HK-2 (cell line): ENCODE measurements at regions not wholly inside any gene's neighbourhood (a gene's known extent, or its start where the extent isn't known, plus 50 kb on each side); places are given as distances from the start of the nearest gene placed in this dataset.

ENCODE experiments used
- DNase-seq: peaks from one replicate; pipeline ENCODE4 v3.0.0-alpha.2; 2018; ENCODE audit not compliant: unreplicated experiment

DNA sequence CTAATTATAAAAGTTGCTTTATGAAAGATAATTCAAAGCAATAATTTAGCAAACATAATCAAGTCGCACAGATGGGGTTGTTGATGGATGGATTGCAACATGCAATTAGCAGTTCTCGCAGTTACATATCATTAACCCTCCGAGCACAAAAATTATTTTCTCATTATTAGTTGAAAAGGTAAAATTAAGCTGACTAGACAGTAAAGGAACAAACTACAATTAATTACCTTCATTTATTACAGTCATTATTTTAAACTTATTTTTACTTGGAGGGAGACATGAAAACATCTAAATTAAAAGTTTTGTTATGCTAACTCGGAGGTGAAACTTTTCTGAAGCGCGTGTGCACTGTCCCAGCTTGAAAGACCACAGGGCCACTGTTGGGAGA, 146.9 kb downstream of the PHETA1 start:
- no peak for DNase-seq

DNA sequence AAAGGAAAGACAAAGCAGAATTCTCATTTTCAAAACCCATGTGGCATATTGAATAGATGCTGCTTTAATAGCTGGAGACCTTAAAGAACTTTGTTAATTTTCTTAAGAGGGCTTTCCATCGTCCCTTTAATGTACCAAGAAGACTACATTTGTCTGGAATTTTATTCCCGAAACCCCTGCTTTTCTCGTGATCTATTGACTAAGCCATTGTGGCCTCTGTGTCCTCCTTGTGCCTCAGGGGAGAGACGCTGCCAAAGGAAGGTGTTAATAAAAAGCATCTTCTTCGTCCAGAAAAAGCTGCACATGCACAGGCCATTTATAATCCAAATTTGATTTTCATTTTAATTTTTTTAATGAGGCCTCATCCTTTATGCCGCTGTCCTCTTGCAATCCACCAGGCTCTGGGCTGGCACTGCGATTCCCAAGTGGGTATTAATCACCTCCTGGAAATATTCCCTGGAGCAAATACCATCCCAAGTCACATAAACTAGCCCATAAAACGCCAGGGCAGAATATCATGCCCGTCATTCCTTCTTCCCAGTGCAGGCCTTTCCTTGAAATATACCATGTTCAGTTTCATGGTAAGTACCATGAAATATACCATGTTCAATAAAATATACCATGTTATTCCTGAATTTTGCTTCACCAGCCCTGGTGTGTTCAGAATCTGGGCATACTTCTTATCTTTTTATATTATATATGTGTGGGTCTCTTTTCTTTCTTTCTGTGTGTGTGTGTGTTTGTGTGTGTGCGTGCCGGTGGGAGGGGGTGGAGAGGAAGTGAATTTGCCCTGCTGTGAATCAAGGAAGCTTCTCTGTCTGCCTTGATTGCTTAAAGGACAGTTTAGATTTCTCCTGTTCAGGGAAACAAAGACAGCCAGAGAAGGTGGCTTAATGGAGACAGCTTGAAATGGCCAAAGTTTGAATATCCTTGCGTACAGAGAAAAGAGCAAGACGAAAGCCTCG, 147.6 kb downstream of the PHETA1 start:
- no peak for DNase-seq

DNA sequence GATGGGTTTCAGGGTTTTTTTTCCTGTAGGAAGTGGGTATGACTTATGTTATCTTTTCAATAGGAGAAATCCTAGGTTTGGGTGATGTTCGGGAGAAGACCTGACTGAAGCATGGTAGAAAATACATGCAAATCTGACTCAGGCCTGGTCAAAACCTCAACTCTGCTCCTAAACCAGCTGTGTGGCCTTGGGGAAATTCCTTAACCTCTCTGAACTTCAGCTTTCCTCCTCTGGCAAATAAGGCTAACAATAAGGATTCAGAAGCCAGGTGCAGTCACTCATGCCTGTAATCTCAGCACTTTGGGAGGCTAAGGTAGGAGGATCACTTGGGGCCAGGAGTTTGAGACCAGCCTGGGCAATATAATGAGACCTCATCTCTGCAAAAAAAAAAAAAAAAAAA, 148.5 kb downstream of the PHETA1 start:
- no peak for DNase-seq

DNA sequence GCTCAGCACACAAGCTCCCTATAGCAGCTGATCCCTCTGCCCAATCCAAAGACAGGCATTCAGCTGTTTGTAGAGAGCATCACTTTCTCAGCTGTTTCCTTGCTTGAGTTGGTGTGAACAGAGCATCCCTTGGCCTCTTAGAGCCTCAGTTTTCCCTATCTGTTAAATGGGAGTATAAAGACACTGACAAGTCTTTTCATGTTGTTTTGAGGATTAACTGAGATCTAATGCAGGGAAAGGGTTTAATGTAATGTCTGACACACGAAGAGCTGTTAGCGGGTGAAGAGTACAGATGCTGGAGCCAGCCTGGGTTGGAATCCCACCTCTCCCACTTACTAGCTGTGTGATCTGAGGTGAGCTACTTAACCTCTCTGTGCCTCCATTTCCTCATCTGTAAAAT, 149.5 kb downstream of the PHETA1 start:
- no peak for DNase-seq

DNA sequence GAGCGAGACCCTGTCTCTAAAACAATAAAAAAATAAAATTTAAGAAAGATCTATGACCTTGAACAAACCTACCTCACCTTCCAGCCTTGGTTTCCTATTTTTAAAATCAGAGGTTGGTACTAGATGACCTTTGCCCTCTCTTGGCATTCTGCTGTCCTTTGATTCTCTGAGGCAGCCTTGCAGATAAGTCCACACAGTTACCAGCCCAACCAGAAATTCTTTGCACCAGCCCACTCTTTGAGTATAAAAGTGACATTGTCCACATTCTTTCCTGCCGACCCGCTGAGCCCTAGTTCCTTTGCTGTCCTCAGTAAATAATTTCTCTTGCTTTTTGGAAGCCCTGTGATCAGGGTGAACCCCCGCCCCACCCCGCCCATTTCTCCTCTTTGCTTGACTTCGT, 150.4 kb downstream of the PHETA1 start:
- no peak for DNase-seq

DNA sequence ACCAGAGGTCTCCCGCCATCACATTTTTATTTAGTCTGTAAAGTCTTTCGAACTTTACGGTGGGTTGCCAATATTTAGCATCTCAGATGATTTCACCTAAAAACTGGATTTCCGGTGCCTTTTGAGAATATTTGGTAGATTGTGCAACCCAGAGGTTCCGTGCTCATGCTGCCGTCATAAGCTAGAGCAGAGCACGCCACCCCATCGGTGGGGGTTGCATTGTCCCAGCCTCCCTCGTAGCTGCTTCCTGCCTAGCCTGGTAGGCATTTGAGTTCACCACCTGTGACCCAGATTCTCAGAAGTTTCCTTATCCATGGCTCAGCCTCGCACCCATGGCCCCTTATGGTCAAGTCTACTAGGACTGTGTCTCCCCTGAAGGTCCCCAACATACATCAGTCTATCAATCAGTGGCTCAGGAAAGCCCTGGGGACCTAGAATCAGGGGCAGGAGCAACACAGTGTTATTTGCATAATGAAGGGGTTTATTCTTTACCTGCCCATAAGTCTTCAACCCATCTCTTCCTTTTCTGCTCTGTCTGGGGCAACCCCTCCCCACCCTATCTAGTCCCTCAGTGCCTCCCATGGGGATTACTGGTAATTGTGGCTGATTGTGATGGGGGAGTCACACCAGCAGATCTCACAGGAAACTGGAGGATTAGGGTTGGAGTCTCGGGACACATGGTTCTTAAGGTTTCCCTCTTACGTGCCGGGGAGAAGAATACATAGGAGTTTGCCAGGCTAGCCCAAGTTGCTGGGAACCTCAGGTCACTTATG, 152.3 kb downstream of the PHETA1 start:
- no peak for DNase-seq

DNA sequence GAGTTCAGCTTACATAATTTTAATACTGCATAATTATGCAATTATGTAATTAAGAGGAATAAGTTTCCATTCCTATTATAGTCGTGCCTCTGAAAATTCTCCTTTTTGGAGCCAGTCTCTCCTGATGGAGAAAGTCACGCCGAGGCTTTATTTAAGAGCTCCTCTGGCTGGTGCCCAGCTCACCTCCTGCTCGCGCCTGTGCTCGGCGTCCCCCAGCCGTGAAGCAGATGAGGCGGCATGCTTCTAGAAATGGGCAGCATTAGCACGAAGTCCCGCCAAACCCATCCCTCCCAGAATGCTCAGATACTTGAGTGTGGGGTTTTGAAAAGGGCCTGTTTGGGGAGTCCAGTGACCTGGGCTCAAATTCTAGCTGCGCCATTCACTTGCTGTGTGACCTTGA, 153.0 kb downstream of the PHETA1 start:
- no peak for DNase-seq

DNA sequence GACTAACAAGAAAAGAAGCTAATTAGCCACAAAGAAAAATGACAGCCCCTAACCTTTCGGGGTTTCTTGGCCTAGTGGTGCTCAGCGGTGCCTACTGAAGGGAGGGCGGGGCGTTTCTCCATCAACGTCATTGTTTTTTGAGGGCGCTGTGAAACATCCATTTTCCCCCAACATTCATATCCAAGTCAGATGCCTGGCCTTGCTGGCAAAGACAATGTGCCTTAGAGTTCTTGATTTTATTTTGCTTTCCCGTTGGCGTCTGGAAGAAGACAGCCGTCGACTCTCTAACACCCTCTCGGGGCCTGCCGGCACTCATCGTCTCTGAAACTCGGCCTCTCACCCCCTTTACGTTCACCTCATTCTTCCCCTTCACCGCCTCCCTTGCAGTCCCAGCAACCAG, 154.5 kb downstream of the PHETA1 start:
- no peak for DNase-seq

DNA sequence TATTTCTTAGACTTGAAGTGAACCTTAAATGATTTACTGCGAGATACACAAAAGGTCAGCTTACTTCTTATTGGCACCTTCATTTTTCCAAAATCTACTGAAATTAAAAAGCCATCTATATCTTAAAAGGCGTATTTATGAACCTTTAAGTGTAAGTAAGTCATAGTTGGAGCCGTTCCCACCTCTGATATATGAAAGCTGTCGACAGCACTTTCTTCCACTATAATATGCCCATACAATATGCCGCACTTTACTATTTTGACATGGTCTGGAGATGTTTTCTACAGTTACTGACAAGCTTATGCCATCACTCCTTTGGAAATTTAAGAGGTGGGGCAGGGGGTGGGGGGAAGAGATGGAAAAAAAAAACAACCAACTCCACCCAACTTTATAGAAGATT, 155.3 kb downstream of the PHETA1 start:
- DNase-seq = no peak

DNA sequence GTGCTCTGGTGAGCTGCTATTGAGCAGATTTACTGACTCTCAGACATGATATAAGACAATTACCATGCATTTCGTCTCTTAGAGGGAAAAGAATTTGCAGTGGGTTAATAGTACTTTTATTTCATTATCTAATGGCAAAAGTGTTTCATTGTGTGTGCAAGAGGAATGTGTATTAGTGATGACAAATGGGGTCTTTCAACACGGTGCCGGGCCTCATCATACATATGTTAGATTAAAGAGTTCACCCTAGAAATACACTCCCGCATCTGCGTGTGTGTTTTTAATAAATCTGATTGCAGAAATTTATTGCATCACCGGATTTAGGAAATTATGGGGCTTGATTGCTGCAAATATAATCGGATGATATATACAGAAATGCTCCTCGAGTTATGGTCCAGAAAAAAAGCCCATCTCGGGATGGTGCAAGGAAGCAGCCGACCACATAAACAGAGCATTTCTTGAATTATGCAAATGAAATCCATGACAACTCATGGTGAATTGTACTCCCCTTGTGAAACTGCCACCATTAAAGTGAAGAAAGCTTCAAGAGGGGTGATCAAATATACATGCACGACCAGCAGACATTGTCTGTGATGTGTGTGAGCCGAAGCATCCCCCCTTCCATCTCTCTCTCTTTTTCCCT, 156.0 kb downstream of the PHETA1 start:
- no peak for DNase-seq

DNA sequence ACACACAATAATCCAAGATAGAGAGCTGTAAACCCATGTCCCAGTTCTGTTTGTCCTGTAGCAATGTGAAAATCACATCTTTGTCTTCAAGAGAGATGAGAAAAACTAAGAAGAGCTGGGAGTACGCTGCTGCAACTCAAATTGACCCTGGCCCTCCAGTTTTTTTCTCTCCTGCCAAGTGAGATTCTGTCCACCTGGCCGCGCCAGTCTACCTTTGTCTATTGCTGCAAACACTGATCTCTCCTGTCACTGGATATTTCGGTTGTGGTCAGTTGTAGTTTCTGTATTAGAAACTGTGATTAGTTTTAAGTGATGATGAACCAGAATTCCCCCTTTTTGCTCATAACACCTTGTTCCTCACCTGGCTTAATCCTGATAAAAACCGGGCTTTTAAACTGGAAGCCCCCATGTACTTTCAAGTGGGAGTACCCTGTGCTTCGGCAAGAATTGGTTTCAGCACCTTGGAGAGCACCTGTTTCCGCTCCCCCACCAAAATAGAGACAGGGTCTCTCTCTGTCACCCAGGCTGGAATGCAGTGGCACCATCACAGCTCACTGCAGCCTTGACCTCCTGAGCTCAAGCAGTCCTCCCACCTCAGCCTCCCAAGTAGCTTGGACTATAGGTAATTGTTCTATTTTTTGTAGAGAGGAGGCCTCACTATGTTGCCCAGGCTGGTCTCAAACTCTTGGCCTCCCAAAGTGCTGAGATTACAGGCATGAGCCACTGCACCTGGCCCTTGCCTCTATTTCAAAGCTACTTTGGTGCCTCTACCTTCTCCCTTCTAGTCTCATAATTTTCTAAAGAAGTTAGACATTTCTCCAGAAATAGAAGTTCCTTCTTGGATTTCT, 156.8 kb downstream of the PHETA1 start:
- no peak for DNase-seq

DNA sequence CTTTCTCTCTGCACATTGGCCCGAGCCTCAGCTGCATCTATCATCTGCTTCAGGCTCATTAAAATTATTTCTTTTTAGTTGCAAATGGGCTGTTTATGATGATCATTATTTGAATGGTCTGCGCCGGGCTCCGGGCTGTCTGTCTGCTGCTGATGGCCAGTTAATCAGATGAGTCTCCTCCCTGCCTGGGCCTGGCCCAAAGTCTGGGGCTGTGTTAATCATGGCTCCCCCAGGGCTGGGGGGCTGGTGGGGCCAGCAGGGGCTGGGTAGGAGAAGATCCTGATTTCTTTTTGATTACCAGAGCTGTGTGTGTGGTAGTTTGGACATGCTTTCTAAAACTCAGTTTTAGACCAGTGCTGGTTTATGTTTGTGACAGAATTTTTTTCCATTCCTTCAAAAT, 159.1 kb downstream of the PHETA1 start:
- no peak for DNase-seq

DNA sequence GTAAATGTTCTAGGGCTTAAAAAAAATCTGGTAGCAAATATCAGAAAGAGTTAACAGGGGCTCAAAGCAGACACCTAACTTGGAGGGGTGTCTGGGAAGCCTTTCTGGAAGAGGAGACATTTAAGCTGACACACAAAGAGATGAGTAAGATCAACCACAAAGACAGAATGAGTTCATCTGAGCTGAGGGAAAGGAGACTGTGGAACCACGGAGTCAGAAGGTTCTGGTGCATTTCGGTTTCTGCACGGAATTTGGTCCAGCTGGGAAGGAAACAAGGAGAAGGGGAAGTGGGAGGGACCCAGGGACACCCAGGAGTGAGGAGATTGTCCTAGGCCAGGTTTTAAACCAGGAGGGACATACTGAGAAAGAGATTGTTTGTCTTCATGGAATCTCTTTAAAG, 161.1 kb downstream of the PHETA1 start:
- DNase-seq = no peak

DNA sequence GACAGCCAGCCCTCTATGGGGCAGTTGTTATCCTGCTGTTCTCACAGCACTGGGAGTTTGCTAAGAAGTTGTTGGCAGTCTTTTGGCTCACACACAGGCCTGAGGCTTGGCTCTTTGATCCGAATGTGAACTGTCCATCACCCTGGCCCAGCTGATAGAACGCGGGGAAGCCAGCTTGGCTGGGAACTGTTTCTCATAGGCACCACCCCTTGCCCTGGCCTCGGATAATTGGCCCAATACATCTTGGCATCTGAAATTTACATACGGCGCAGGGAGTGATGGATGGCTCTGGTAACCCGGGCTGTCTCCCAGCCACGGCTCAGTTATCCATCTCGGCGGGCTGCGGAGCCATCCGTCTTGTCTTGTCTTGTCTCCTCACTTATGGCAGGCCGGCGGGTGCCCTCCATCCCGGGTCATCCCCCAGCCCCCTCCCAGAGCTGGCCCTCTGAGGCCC, 164.1 kb downstream of the PHETA1 start:
- DNase-seq = no peak

DNA sequence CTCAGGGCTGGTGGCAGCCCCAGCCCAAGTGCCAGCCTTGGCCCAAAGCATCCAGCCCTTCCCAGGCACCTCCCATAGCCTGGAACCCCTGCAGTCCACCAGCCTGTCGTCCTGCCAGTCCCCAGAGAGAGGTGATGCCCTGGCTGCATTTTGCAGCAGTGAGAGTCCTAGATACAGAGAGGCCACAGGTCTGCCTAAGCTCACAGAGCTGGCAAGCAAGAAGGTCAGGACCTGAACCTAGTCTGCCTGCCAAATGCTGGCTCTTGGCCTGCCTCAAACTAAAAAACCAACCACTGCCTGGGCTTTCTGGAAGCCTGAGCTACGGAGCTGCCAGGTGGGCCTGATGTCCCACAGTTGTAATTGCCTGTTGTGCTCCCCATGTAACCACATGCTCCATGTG, 164.9 kb downstream of the PHETA1 start:
- DNase-seq = no peak

DNA sequence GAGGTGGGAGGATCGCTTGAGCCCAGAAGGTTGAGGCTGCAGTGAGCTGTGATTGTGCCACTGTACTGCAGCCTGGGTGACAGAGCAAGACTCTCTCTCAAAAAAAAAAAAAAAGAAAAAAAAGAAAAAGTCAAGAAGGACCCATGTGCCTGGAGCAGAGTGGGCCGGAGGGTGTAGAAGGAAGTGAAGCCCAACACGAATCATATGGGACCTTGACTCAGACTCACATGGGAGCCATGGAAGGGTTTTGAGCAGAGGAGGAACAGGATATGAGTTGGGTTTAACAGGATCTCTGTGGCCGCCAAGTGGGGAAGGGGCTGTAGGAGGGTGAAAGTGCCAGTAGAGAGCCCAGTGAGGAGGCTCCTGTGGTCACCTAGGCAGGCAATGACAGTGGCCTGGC, 165.4 kb downstream of the PHETA1 start:
- DNase-seq = no peak

DNA sequence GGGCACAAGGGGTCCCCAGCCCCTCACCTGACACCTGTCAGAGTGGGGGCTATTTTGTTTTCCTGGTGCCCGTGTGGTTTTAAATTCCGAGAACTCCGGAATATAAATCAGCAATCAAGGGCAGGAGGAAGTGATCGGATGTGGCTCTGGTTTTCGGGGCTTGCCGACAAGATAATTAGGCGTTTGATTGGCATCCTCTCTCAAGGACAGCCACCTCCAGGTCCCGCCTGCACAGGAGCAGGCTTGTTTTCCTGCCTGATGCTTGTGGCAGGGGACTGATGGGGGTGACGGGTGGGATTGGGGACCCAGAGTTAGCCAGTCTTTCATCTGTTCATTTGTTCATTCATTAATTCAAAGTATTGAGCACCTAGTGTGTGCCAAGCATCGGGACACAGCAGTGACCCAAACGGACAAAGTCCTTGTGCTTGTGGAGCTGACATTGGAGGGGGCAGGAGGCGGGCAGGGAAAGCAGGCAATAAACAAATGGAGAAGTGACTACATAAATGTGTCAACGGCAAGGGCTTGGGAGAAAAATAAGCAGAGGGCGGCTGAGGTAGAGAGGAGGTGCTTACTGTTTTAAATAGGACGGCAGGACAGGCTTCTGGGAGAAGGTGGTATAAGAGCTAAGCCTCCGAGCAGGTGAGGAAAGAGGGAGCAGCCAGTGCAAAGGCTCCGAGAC, 166.5 kb downstream of the PHETA1 start:
- no peak for DNase-seq

DNA sequence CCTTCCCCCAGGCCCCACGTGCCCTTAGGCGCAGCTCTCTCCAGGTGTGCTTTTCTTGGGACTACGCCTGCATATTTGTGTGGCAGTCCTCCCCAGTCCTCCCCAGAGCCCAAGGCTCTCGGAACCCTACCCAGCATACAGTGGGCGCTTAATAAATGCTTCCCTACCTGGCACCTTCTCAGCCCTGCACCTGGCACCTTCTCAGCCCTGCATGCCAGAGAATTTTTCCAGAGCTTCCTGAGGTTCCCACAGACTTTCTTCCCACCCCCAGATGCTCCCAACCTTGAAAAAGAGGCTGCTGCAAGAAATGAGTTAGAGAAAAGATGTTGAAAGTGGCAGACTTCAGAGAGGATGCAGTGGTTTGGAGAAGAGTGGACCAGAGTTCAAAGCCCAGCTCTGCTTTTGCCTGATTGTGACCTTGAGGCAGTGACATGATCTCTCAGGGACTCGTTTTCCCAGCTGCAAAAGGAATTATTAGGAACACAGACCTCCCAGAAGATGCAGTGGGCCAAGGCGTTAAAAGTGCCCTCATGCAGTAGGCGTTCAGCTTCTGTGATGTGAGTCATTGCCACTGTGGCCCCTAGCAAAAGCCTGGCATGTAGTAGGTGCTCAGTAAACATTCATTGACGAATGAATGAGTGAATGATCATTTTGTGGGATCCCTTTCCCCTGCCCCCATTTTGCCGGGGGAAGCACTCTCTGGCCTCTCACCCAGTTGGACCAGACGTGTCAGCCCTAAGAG, 167.2 kb downstream of the PHETA1 start:
- no peak for DNase-seq

DNA sequence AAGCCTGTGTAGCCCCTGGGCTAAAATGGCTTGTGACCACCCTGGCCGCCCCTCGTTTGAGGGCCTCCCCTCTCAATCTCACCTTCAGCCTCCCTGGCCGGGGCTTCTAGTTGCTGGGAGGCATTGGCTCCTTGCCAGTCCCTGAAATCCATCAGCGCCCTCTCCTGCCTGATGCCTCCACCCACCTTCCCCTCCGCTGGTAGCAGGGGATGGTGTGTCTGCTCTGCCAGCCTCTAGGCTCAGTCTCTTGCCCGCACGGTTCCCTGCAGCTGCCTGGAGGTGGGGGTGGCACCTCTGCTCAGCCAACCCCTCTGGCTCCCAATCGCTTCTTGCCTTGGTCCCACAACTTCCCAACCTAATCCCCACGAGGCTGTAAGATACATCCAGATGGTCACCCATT, 167.9 kb downstream of the PHETA1 start:
- no peak for DNase-seq

DNA sequence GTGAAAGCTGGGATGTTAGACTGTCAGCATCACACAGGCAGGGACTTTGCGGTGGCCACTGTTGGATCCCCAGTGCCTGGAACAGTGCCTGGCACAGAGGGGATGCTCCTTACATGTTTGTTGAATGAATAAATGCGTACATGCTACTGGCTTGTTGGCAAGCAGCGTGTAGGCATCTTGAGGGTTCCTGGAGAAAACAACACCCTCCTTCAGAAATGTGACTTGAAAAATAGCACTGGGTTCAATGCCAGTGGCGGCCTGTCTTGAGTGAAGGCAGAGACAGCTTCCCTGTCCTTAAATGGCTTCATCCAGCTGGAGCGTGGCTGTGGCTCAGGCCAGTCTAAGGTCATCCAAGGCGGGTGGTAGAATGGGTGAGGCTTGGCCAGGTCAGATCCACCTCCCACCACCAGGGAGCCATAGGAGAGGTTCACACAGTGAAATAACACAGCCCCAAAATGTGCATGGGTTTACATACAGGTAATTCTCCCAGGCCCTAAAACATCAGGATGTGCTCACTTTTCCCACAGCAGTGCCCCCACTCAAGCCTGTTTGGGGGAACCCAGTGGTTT, 171.4 kb downstream of the PHETA1 start:
- no peak for DNase-seq
